Dedifferentiated amniotic fluid mesenchymal stem cell (primary cell): ENCODE measurements at regions not wholly inside any gene's neighbourhood (a gene's known extent, or its start where the extent isn't known, plus 50 kb on each side); places are given as distances from the start of the nearest gene placed in this dataset.
"Not testable (repeated sequence)": the region's sequence is repeated elsewhere in the genome, so short reads cannot be mapped to it uniquely, and the experiment has no call there.

ENCODE experiments used
- DNase-seq: peaks from one replicate; pipeline ENCODE4 v3.0.0-alpha.2; 2016; ENCODE audit errors: extremely low spot score

- DNase-seq: no peak
Measured at GRCh38 chr14:24744641-24745040, 110.7 kb upstream of the GZMB start.

- no peak for DNase-seq
Measured at GRCh38 chr14:24741871-24742270, 107.9 kb upstream of the GZMB start.

- DNase-seq: no peak
Measured at GRCh38 chr14:24735984-24736630, 102.1 kb upstream of the GZMB start.

- peak; percentile 79 for DNase-seq
Measured at GRCh38 chr14:24734917-24735500, 101.0 kb upstream of the GZMB start.

GRCh38 chr14:24726480-24726879 lies 92.5 kb upstream of the GZMB start:
- DNase-seq: no peak

- no peak for DNase-seq
Measured at GRCh38 chr14:24725311-24725710, 91.3 kb upstream of the GZMB start.

GRCh38 chr14:24721775-24722174 lies 87.8 kb upstream of the GZMB start:
- DNase-seq: no peak

- no peak for DNase-seq
Measured at GRCh38 chr14:24715239-24715638, 81.2 kb upstream of the GZMB start.

- no peak for DNase-seq
Measured at GRCh38 chr14:24713404-24713803, 79.4 kb upstream of the GZMB start.

- no peak for DNase-seq
Measured at GRCh38 chr14:24712909-24713308, 78.9 kb upstream of the GZMB start.

- no peak for DNase-seq
Measured at GRCh38 chr14:24712374-24712773, 78.4 kb upstream of the GZMB start.

GRCh38 chr14:24710403-24711112 lies 76.6 kb upstream of the GZMB start:
- DNase-seq: peak; percentile 63

GRCh38 chr14:24708684-24709083 lies 74.7 kb upstream of the GZMB start:
- no peak for DNase-seq

GRCh38 chr14:24706351-24706750 lies 72.4 kb upstream of the GZMB start:
- no peak for DNase-seq

GRCh38 chr14:24705840-24706239 lies 71.8 kb upstream of the GZMB start:
- no peak for DNase-seq

GRCh38 chr14:24701062-24701461 lies 67.1 kb upstream of the GZMB start:
- no peak for DNase-seq

- no peak for DNase-seq
Measured at GRCh38 chr14:24700511-24700910, 66.5 kb upstream of the GZMB start.

GRCh38 chr14:24699052-24699451 lies 65.1 kb upstream of the GZMB start:
- DNase-seq: no peak

- not testable (repeated sequence) for DNase-seq
Measured at GRCh38 chr14:24696280-24696920, 62.4 kb upstream of the GZMB start.

- no peak for DNase-seq
Measured at GRCh38 chr14:24695265-24696241, 61.6 kb upstream of the GZMB start.

- DNase-seq: no peak
Measured at GRCh38 chr14:24694680-24695079, 60.7 kb upstream of the GZMB start.

- no peak for DNase-seq
Measured at GRCh38 chr14:24693983-24694382, 60.0 kb upstream of the GZMB start.
